GM19351 (cell line): ENCODE measurements at regions not wholly inside any gene's neighbourhood (a gene's known extent, or its start where the extent isn't known, plus 50 kb on each side); places are given as distances from the start of the nearest gene placed in this dataset.

Experiments used
- ATAC-seq: cut with Tn5 transposase; IDR thresholded peaks from one replicate; pipeline ENCODE4 v1.9.1; 2021; ENCODE audit warnings: mild to moderate bottlenecking, moderate library complexity; ENCODE audit not compliant: unreplicated experiment

DNA sequence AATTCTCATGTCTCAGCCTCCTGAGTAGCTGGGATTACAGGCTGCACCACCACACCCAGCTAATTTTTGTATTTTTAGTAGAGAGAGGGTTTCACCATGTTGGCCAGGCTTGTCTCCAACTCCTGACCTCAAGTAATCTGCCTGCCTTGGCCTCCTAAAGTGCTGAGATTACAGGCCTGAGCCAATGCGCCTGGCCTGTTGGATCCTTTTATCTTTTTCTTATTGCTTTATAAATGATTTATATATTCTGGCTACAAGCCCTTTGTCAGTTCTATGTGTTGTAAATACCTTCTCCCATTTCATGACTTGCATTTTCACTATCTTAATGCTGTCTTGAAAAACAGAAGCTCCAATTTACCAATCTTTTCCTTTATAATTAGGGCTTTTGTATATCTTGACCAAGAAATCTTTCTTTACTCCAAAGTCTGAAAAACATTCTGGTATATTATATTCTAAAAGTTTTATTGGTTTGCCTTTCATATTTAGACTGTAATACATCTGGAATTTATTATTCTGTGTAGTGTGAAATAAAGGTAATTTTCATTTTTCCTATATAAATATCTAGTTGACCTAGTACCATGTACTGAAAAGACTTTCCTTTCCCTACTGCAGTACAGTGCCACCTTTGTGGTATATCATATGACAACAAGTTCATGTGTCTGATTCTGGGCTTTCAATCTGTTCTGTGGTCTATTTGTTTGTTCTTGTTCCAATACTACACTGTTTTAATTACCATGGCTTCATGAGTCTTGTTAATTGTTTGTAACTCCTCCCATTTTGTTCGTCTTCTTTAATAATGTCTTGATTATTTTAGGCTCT lies 52.9 kb upstream of the RNU6-1 start:
- no peak for ATAC-seq

DNA sequence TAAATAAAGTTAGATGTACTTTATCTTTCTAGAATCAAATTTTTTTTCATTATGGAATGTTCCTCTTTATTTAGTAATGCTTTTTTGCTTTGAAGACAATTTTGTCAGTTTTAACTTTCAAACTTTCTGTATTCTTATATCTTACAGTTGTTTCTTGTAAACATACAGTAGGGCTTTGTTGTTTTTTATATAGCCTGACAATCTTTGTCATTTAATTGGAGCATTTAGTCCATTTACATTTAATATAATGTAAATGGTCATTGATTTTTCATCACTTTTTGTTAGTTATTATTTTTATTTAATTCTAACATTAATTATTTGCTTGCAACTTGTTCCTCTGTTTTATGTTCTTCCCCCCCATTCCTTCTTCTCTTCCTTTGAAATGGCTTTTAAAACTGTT lies 55.4 kb upstream of the RNU6-1 start:
- no peak for ATAC-seq

DNA sequence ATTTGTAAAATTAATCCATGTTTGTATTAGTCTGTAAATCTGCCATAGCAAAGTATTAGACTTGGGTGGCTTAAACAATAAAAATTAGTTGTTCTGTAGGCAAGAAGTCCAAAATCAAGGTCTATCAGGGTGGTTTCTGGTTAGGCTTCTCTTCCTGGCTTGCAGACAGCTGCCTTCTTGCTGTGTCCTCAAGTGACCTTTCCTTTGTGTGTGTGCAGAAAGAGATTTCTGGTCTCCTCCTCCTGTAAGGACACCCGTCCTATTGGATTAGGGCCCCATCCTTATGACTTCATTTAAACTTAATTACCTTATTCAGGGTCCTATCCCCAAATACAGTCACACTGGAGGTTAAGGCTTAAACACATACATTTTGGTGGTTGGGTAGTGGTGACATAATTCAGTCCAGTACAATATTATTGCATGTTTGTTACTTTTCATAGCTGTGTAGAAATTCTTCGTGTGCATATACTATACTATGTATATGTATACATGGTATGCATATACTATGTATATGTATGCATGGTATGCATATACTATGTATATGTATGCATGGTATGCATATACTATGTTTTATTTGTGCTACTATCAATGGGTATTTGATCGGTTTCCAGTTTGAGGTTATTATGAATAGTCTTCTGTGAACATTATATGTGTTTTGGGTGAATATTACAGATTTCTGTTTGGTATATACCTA lies 57.9 kb upstream of the RNU6-1 start:
- no peak for ATAC-seq

DNA sequence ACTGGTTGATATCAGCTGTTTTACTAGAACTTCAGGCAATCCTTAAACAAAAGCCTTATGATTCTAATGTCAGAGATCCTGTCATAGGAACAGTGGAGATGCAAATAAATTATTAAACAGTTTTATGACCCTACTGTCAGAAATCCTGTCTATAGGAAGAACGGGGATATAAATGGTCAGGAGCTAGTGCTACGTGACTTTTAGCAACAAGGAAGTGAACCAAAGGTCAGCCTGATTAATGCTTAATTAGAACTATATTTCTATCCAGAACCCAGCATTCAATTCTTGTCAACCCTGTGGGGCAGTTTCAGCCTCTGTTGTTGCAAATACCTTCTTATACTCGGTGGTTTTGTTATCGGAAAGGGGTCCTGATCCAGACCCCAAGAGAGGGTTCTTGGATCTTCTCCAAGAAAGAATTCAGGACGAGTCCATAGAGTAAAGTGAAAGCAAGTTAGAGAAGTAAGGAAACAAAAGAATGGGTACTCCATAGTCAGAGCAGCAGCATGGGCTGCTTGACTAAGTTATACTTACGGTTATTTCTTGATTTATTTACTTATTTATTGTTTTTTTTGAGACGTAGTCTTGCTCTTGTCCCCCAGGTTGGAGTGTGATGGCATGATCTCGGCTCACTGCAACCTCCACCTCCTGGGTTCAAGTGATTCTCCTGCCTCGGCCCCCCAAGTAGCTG lies 59.9 kb upstream of the RNU6-1 start:
- no peak for ATAC-seq

DNA sequence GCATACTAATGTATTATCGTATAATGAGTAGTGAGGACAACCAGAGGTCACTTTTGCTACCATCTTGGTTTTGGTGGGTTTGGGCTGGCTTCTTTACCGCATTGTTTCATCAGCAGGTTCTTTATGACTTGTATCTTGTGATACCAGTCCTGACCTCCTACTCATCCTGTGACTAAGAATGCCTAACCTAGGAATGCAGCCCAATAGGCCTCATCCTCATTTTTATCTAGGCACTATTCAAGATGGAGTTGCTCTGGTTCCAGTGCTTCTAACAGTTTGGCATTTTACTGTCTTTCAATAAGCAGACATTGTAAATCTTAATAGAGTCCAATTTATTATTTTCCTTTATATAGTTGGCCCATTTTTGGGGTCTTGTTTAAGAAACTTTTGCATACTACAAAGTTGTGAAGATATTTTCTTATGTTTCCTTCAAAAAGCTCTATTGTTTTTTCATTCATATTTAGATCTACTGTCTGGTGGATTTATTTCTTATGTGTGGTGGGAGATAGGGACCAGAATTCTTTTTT lies 60.8 kb upstream of the RNU6-1 start:
- no peak for ATAC-seq

DNA sequence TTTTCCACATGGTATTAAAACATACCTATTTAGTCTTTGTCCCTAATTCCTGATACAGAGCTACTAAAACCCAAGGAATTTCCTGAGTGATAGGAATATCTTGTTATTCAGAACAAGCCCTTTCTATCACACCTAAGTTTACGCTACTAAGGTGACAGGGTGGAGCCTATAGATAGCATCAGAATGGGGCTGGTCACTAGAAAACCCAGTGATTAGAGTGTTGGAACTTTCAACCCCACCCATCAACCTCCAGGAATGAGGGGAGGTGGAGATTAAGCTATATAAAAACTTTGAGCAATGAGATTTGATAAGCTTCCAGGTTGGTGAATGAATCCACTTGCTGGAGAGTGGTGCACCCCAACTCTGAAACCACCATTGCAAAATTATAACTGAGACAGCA lies 62.1 kb upstream of the RNU6-1 start:
- ATAC-seq = no peak

DNA sequence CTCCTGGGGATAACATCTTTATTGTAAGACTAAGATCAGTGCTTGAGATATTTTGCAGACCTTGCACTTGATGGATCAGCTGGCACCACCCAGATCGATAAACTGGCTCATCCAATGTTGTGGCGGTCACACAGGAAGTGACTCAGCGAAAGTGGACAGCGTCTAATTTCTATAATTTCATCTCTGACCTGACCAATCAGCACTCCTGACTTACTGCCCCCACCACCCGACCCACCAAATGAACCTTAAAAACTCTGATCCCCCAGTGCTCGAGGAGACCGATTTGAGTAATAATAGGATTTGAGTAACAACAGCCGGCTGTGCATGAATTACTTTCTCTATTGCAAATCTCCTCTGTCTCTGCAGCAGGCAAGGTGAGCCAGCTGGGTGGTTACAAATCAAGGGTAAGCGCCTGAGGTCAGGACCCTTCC lies 62.7 kb upstream of the RNU6-1 start:
- ATAC-seq = no peak

DNA sequence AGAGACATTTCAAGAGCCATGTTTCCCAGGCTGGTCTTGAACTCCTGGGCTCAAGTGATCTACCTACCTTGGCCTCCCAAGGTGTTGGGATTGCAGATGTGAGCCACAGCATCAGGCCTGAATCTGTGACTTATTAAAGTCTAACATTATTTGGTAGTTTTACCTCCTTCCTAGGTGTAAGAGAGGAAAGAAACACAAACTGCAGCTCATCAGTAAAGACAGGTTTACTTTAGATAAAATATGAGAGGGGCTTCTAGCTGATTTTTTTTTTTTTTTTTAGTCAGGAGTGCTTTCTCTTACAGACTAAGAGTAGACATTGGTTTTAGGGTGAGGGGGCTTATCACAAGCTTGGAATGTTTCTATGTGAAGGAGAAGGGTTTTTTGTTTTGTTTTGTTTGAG lies 63.9 kb upstream of the RNU6-1 start:
- ATAC-seq = no peak

DNA sequence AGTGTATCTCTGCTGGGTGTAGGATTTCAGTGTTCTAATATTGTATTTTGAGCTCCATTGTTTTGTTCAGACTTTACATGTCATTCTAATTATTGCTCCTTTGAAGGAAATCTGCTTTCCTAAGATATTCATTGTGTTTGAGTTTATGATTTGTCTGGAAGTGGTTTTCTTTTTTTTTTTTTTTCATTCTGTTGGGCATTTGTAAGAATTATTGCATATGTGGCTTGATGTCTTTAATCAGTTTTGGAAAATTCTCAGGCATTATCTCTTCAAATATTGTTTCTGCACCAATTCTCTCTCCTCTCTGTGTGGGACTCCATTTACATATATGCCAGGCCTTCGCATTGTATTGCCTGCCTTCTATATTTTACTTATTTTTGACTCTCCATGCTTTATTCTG lies 65.8 kb upstream of the RNU6-1 start:
- ATAC-seq = no peak

DNA sequence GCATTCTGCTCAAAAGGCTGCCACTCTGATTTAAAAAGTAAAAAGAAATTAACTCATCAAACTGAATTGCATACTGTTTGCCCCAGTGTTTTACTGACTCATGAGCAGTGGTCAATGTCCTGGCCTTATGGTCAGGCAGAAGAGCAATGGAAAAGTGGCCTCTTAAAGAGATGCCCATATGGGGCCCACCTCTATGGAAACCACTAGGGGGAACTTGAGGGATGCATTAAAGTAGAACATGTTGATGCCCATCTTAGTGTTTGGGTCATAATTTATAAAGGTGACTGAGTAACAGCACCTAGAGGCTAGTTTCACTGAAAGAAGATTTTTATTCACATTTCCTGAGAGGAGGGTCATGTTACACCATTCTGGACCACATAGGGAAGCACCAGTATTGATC lies 66.5 kb upstream of the RNU6-1 start:
- no peak for ATAC-seq

DNA sequence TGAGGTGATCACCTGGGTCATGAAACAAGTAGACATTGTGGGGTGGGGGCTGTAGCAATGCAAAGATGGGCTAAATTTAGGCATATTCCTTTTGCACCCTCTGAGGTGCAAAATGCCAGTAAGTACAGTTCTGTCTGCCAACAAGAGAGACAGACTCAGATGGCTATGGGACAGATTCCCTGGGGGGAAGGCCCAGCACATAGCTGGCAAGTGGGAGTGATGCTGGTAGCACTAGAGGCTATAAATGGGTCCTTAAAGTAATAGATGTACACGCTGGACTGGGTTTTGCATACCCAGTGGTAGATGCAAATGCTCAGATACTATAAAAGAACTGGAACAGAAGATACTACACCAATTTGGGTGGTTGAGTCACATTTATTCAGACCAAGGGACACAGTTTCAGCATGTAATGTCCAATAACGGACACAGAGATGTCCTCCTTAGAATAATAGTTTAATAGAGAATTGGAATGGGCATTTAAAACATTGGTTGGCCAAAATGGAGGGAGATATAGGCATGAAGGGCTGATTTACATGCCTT lies 67.4 kb upstream of the RNU6-1 start:
- no peak for ATAC-seq

DNA sequence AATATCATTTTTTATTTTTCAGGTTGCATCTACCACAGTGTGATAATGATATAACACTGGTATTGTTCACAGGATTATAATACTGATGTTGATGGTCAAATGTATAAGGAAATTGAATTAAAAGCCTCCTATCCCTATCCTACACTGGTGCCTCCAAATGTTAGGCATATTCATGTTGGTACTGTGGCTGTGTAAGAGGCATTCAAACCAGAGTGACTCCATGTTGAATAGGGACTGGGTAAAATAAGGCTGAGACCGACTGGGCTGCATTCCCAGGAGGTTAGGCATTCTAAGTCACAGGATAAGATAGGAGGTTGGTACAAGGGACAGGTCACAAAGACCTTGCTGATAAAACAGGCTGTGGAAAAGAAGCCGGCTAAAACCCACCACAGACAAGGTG lies 68.9 kb upstream of the RNU6-1 start:
- ATAC-seq = no peak

DNA sequence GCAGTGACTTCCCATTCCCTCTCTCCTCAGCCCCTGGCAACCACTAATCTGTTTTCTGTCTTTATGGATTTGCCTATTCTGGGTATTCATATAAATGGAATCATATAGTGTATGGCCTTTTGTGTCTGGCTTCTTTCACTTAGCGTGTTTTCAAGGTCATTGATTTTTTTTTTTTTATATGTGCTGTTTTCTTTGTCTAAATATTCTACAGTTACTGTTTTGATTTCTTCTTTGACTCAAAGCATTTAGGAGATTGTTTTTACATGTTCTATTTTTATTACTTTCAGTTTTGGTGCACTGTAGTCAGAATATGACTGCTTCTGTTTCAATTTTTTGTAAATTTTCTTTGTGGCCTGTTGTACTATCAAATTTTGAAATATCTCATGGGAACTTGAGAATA lies 71.9 kb upstream of the RNU6-1 start:
- ATAC-seq = no peak

DNA sequence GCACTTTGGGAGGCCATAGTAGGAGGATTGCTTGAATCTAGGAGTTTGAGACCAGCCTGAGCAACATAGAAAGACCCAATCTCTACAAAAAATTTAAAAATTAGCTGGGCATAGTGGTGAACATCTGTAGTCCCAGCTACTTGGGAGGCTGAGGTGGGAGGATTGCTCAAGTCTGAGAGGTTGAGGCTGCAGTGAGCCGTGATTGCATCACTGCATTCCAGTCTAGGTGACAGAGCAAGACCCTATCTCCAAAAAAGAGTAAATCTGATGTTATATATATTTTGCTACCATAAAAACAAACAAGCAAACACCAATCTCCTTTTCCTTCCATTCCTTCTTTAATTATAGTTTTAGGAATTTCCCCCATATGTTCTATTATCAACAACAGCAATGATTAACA lies 74.2 kb upstream of the RNU6-1 start:
- ATAC-seq = no peak

DNA sequence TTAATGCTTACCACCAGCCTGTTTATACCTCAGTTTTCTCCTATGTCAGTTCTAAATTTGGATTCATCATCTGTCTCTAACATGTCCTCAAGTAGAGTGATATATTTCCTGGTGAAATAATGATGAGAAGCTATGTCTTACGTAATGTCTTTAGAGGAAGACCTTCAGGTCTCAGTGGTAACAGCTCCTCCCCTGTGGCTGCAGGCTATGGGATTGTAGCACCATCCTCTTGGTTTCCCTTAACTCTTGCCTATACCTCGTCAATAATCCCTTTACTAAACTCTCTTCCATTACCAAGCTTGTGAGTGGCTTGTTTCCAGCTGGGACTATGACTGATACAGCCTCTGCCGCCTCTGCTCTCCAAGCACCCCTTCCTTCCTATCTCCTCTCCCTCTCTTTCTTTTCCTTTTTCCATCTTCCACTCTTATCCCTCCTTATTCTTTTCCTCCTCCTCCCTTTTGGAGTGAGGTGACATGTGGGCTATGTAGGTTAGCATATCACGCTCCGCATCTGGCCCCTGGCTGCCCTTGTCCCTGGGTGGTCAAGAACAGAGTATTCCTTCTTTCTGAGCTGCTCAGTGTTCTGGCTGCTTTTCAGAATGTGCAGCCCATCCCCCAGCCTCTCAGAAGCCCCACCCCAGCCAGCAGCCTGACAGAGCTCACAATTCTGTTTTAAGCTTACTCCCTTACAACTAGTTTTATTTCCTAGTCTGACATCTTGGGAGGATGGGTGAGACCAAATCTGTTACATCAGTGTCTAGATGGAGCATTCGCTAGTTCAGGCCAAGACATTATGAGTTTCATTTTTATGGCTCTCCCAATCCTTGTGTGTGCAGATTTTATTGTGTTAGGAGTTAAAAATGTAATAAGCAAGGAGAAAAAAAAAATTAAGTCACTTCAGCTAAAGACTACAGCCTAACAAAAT lies 75.0 kb upstream of the RNU6-1 start:
- no peak for ATAC-seq

DNA sequence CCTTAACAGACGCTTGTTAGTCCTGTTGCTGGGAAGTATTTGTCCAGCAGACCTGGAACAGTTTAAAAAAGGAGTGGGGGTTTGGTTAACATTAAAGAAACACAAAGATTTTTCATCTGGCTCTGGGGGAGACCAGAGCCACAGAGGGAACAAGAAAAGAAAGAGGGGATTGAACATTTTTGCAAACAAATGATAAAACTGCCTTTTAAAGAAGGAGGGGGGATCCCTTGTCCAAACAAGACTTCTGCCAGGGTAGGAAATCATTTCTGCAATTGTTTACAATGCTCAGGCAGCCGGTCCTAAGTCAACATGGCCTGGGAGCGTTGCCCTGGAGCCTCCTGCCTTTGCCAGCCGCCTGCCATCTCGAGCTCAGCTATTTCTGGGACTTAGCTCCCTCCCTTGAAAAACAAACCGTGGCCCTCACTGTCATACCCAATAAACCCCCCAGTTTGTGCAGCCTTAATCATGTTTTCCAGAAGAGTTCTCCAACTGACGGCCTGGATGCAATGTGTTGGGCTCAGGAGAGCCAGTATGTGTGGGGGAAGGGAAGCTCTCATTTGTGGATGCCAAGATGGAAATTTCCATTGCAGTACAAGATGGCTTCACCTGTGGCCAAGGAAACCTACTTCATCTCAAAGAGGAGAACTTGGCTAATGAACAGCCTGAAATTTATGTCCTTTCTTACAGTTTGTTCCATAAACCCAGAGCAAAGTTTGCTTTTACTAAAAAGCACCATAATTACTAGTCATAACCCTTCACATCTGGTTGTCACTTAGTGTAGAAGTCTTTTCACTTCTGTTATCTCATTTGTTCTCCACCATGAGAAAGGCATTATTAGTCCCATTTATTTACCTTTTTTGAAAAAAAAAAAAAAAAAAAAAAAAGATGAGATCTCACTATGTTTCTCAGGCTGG lies 75.9 kb upstream of the RNU6-1 start:
- ATAC-seq = no peak

DNA sequence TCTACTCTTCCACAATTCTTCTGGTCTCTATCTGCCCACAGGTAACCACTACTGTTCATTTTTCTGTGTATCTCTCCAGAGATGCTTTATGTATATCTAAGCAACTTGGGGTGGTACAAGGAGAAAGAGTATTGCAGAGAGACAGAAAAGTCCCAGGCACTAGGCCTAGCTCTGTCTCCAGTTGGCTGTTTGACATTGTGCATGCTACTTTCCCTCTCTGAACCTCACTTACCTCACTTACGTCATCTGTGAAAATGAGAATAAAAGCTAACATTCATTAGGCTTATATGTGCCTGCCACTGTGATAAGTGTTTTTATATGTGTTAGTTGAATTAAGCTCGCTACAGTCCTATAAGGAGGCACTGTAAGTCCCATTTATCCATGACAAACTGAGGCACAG lies 76.7 kb upstream of the RNU6-1 start:
- ATAC-seq = no peak

DNA sequence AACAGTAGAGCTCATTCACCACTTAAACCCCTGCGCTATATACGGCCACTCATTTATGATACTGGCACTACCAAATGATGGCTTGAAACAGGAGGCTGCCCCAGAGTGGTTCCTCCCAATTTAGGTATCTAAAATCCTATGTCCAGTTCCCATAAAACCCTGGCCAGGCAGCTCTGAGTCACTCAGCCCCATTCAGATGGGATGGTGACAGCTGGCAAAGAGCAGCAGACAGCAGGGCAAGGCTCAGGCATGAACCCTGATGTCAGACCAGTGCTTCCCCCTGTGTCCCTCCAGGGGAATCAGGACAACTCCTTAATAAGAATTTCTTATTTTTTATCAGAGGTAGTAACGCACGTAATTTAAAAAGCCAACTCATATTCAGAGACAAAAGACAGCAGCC lies 77.2 kb upstream of the RNU6-1 start:
- no peak for ATAC-seq

DNA sequence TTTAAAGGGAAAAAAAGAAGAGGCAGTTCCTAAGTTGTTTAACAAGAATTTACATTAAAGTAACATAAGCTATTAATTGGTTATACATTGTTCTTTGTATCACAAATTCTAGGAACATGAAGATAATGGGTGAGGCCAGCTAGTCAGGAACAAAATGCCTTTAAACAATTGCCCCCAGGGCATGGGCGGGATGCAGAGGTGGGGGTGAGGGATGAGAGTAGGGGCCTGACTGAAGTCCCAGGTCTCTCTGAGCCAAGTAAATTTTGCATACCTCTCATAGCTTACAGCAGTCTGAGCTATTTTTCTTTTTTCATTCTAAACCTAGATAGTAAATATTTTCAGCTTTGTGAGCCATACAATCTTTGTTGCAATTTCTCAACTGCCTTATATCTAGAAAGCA lies 77.8 kb upstream of the RNU6-1 start:
- no peak for ATAC-seq
